ENCODE measurements at regions not wholly inside any gene's neighbourhood (a gene's known extent, or its start where the extent isn't known, plus 50 kb on each side); places are given as distances from the start of the nearest gene placed in this dataset.

GRCh38 chr3:86379280-86379679 is 611.7 kb downstream of the VGLL3 start:
- TF ChIP-seq CTCF (conservative IDR thresholded peaks at IDR 0.05) (no peak), ZFX (IDR thresholded peaks at IDR 0.05) (no peak)
